Activated CD8-positive, alpha-beta memory T cell treated with anti-CD3 and anti-CD28 coated beads for 36 hours (primary cell): ENCODE measurements at regions not wholly inside any gene's neighbourhood (a gene's known extent, or its start where the extent isn't known, plus 50 kb on each side); places are given as distances from the start of the nearest gene placed in this dataset.
"Not testable (repeated sequence)": the region's sequence is repeated elsewhere in the genome, so short reads cannot be mapped to it uniquely, and the experiment has no call there.

Experiments
- CTCF ChIA-PET: fragments of 350-600 bp; sonication (Branson Sonifier 250); formaldehyde crosslinking; loops from one replicate; lab custom pipeline; 2021; ENCODE audit warnings: antibody characterized with exemption; lab: Charles Lee
- POLR2A ChIA-PET: fragments of 350-600 bp; sonication (Branson Sonifier 250); formaldehyde crosslinking; loops from one replicate; lab custom pipeline; 2021; ENCODE audit warnings: antibody characterized with exemption; lab: Charles Lee

- POLR2A ChIA-PET, result no interaction called here
- CTCF ChIA-PET, result no interaction called here
Measured at GRCh38 chr21:14670409-14670808, 124.3 kb upstream of the SAMSN1 start.

GRCh38 chr21:14669092-14669491, 123.0 kb upstream of the SAMSN1 start:
- CTCF ChIA-PET, POLR2A ChIA-PET: not testable (repeated sequence)

DNA sequence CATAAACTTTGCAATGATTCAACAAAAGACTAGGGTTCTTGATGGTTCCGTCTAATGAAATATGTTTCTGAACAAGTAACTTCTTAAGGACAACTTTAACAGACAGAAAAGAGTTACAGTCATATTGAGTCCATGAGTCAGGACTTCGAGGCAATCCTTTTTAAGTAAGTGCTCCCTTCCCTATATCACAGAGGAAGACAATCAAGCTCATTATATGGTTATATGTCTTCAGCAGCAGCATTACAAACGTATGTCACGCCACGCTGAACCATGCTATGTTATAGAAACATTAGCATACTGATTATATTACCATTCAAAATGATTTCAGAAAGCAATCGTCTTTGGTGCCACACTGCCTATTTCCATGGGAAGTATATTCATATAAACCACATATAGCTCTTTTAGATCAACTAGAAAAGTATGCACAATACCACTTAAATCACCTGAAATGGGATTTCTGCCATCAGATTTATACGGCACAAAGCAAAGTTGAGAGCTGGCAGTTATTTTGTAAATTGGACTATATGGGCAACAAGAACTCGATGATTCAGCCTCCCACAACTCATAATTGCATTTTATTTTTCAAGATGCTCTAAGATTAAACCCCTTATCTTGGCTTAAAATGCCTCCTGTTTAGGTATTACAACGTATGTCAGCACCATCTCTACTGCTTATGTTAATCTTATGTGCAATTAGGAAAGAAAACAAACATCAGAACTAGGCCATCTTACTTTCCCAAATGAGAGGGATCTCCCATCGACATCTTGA, 111.3 kb upstream of the SAMSN1 start:
- ChIA-PET CTCF (no interaction called here), POLR2A (no interaction called here)

GRCh38 chr21:14646893-14647292, 100.8 kb upstream of the SAMSN1 start:
- POLR2A ChIA-PET, result no interaction called here
- CTCF ChIA-PET, result no interaction called here

DNA sequence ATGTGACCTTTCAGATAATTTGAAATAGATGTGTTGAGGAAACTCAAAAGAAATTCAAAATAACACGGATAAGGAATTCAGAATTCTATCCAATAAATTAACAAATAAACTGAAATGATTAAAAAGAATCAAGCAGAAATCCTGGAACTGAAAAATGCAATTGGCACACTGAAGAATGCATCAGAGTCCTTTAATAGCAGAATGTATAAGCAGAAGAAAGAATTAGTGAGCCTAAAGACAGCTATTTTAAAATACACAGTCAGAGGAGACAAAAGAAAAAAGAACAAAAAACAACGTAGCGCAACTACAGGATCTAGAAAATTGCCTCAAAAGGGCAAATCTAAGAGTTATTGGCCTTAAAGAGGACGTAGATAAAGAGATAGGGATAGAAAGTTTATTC, 99.6 kb upstream of the SAMSN1 start:
- CTCF ChIA-PET, result no interaction called here
- POLR2A ChIA-PET, result no interaction called here

- POLR2A ChIA-PET, result no interaction called here
Measured at GRCh38 chr21:14632359-14632758, 86.2 kb upstream of the SAMSN1 start.

GRCh38 chr21:14630556-14631069, 84.5 kb upstream of the SAMSN1 start:
- ChIA-PET CTCF (no interaction called here), POLR2A (interaction anchor here (1.2 kb wide), 1 partner anchor 434 kb away, joined by 3 read pairs; the partner anchor contains the start of gene NRIP1)

More at GRCh38 chr21:14632359-14632758, 86.2 kb upstream of the SAMSN1 start:
- CTCF ChIA-PET, result no interaction called here

GRCh38 chr21:14629461-14629860, 83.3 kb upstream of the SAMSN1 start:
- CTCF ChIA-PET, result interaction anchor here (0.9 kb wide), 1 partner anchor 79 kb away, joined by 3 read pairs; no protein-coding TSS in a partner anchor
- POLR2A ChIA-PET, result no interaction called here

- POLR2A ChIA-PET, CTCF ChIA-PET: not testable (repeated sequence)
Measured at GRCh38 chr21:14623079-14623478, 77.0 kb upstream of the SAMSN1 start.

GRCh38 chr21:14620152-14620551, 74.0 kb upstream of the SAMSN1 start:
- POLR2A ChIA-PET, result no interaction called here

DNA sequence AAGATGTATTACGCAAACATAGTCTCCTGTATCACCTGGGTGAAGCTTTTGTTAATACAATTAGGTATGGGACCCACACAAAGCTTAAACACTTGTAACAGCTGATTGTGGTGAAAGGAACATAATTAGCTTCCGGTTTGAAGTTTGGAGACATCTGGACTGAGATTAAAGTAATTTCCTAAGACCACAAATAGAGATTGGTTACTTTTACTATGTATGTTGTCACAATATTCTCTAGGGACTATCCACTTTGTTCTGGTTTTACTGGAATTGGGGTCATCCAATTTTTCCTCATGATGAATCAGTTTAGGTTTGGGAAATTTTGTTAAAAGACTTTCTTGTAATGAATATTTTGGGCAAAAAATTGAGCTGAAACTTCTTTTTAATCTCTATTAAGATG, 71.8 kb upstream of the SAMSN1 start:
- POLR2A ChIA-PET, result no interaction called here
- CTCF ChIA-PET, result no interaction called here

More at GRCh38 chr21:14620152-14620551, 74.0 kb upstream of the SAMSN1 start:
- CTCF ChIA-PET, result no interaction called here

GRCh38 chr21:14617040-14617393, 70.9 kb upstream of the SAMSN1 start:
- CTCF ChIA-PET, result no interaction called here
- POLR2A ChIA-PET, result no interaction called here

DNA sequence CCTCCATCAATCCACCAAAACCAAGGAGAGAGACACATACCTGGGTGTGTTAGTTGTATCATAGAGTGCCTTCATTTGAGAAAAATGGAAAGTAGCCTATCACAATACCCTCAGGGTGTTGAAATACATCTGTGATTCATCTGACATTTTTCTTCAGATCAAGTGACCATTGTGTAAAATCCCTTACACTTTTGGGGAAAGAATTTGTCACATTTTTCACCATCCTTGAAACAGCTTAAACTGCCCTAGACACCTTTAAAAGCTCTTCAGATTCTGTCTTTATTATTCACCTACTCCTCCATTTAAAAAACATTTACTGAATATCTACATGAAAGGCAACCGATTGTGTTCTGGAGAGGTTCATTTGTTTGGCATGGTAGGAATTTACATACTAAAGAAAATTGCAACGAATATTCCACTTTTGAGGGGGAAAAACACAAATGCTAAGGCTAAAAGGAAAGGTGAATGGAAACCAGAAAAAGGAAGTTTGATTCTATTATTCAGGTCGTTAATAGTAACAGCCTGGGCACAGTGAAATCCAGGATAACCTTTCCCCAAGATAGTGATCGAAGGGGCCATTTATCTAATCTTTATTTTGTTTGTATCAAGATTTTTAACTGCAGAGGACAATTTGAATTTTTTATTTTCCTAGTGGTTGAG, 70.4 kb upstream of the SAMSN1 start:
- ChIA-PET POLR2A (no interaction called here), CTCF (no interaction called here)

- ChIA-PET POLR2A (no interaction called here), CTCF (no interaction called here)
Measured at GRCh38 chr21:14615359-14615974, 69.4 kb upstream of the SAMSN1 start.

GRCh38 chr21:14614287-14614686, 68.2 kb upstream of the SAMSN1 start:
- POLR2A ChIA-PET, result no interaction called here
- CTCF ChIA-PET, result no interaction called here

- CTCF ChIA-PET, result no interaction called here
- POLR2A ChIA-PET, result no interaction called here
Measured at GRCh38 chr21:14613486-14614224, 67.5 kb upstream of the SAMSN1 start.

GRCh38 chr21:14610119-14610518, 64.0 kb upstream of the SAMSN1 start:
- CTCF ChIA-PET, result interaction anchor here (0.6 kb wide), 1 partner anchor 114 kb away, joined by 4 read pairs; no protein-coding TSS in a partner anchor
- POLR2A ChIA-PET, result not testable (repeated sequence)

DNA sequence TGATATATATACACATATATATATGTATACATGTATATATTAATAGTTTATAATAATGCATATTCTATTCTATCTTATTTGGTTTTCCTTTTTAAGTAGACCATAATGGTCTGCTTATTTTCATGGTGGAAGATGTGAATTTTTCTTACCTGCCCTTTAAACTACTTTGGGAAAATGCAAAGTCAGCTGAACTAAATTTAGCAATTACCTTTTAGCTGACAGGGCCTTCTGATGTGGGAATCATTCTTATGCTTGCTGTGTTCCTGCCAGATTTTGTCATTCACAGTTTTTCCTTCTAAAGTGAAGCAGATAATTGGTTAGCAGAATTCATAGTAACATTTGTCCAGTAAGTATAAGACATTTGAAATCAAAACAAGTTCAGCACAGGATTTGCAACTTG, 63.2 kb upstream of the SAMSN1 start:
- ChIA-PET CTCF (no interaction called here), POLR2A (no interaction called here)

DNA sequence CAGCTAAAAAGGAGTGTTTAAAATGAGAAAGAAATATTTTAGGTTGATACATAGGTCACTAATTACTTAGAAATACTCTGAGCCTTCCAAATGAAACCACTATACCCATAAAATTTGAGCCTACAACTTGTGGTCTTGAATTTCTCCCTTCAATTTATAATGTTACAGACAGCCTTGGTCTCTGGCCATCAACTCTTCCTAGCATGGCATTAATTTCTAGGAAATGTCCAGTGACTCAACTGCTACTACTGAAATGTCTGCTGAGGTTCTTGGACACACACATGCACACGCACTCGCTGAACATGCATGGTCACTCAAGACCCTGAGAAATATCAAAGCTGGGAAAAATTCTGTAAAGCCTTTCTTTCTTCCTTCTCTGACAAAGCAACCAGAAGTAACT, 61.1 kb upstream of the SAMSN1 start:
- POLR2A ChIA-PET, result no interaction called here
- CTCF ChIA-PET, result no interaction called here

GRCh38 chr21:14603202-14603601, 57.1 kb upstream of the SAMSN1 start:
- CTCF ChIA-PET, result no interaction called here
- POLR2A ChIA-PET, result no interaction called here
